GM19240 (cell line): ENCODE measurements at regions not wholly inside any gene's neighbourhood (a gene's known extent, or its start where the extent isn't known, plus 50 kb on each side); places are given as distances from the start of the nearest gene placed in this dataset.

ENCODE experiments used
- DNase-seq: peaks from one replicate; pipeline ENCODE4 v3.0.0; 2011; ENCODE audit warnings: low spot score; ENCODE audit not compliant: insufficient read length

DNA sequence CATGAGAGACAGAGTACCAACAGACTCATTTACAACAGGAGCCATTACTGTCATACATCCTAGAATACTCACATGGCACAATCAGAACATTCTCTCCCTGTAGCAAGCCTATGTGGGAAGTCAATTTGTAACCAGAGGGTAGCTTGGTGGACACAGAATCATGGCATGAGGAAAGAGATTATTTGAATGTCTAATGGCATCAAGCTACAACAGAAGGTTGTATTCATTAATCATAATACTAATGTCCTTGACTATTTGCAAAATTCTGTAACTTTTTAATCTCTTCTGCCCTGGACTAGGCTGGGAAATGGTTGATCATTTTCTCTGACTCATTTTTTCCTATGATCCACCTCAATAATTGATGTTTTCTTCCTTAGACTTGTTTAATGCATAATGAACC lies 345.2 kb upstream of the IL12A start:
- DNase-seq = no peak

DNA sequence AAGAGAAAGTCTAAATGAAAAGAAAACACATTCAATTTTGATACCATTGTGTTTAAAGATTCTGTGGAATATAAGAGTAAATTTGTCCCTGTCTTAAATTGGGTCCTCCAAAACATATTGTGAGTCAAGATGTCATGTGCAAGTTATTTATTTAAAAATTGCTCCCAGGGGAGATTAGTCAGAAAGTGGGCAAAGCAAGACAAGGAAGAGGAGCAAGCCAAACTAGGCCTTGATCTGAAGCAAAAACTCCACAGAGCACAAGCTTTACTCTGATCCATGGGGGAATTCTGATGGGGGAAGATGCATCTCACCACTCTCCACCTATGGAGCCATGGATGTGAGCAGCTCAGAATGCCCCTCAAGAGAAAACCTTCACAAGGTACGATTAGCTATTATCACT lies 342.8 kb upstream of the IL12A start:
- DNase-seq = no peak

DNA sequence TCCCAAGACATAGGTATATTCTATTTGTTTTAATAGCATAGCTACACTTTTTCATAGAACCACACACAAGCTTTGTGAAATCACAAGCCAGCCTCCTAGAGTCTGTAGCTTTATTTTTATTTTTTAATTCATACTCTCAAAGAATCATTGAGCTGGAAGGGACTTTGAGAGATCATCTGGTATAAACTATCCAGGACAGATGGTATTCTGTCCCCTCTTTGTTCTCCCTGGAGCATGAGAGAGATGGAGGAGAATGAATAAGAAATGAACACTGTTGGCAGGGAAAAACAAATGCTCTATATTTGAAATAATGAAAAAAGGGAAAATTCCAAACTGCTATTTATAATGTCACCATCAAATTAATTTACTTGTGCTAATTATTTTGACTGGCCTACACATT lies 338.7 kb upstream of the IL12A start:
- DNase-seq = no peak

DNA sequence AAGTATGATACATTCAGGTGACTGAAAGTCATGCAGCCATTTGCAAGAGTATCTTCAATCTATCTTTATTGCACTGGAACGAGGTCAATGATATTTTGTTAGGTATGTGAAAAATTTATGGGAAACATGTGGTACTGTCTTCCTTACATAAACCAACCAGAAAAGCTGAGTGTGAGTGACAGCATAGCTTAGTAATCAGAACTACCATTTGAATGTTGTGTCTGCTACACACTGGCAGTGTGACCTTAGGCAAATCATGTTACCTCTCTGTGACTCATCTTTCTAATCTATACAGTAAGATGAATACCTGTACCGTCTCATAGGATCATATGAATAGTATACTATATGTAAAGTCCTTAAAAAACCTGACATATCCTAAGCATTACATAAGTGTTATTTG lies 337.9 kb upstream of the IL12A start:
- no peak for DNase-seq

DNA sequence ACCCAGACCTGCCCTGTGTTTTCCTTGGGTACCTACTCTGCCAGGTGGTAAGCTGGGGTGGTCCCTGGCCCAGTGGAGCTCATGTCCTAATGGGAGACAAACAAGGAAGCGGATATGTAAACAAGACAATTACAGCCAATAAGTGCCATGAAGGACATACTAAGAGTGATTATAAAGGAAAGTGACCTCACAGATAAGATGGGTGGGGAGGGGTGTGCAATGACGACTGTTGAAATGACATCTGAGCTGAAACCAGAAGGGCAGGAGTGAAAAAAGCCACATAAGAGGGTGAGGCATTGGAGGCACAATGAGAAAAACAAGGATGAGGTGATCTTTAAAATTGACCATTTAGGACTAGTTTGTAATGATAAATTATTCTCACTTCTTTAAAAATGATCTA lies 336.2 kb upstream of the IL12A start:
- DNase-seq = no peak

DNA sequence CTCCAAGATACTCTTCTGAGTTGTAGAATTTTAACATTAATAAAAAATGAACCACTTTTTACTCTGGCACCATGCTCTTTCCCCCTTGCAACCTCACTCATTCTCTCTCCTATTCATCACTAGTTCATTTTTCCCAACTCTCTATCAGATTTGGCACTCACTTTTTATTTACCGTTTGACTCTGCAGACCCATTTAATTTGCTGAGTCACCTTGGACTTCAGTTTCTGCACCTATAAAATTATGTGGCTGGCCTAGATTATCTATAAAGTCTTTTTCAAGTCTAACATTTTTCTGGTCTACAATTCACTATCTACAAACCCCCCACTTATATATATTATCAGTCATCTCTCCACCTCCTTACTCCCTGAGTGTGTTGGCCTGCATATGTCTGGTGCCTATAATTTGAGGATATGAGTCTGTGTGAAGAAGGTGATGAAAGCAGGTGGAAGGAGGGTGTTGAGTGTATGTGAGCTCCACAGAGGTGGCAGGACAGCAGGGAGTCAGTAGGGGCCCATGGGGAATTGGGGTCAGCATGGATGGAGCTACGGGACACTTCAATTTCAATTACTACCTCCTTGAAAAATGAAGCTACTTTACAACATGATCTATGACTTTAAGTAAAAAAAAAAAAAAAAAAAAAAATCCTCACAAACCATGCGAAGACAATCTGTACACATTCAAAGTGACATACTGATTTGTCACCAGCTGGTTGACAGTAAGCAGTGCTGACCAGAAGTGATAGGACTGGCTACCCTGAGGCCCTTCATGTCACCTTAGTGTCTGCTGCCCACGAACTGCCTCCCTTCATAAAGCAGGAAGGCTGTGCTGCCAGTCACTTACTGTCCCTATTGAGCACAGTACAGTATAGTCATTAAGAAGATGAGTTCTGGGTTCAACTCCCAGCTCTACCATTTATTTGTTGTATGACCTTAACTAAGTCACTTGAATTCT lies 334.2 kb upstream of the IL12A start:
- DNase-seq = no peak

DNA sequence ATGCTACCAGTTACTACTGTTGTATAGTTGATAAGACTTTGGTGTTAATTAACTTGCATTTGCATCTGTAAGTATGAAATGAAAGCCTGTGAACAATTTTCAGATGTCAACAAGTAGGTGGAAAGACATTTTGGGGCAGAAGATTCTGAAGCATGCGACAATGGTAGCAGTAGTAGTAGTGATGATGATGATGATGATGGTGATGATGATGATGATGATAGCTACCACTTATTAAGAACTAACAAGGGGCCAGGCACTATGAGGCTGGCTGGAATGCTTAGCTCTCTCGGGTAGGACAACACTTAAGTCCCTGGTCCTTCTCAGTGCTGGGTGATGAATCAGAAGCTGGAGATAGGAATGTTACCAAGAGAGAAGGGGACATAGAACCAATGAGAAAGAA lies 333.4 kb upstream of the IL12A start:
- DNase-seq = no peak

DNA sequence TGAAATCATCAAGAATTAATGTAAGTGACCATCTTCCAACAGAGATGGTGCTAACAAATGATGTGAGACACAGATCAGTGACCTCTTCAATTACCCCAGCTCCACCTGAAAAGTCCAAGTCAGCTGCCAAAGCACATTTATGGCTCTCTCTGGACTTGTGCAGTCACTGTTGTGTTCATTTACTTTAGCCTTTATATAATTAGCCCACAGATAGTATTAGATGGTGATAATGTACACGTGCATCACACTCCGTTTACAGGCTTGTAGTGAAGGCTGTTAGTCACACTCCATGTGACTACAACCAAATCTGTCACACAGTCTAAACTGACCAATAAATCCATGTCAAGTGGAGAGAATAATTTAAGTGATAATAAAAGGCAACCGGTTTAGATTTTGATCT lies 331.5 kb upstream of the IL12A start:
- DNase-seq = no peak

DNA sequence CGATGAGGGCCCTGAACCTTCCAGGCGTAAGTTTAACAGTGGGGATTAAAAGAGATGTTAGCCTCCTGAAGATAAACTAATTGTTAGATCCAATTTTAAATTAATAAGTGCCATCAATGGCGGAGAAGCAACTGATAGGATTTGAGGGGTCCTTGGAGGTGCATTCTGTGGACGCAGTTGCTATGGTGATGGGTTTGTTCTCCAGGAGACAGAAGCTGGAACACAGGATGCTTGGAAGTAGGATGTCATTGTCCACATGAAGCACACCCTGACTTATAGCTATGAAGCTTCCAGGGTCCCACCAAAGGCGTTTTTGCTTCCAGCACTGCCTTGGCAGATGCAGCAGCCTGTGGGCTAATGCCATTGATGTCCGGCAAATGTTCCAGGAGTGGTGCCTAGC lies 331.0 kb upstream of the IL12A start:
- no peak for DNase-seq

DNA sequence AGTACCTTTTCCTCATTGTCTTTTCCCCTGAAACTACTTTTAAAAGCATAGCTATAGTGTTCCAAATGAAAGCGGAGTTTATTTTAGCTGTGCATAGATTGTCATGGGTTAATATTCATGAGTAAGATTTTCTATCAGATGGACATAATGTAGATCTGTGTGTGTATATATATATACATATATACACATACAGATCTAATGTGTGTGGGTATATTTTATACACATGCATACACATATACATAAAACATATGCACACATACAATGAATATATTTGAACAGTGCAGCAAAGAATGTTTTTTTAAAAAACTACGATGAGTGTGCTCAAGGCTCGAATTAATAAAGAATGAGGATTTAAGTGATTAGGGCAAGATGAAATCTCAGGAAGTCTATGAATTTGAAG lies 328.3 kb upstream of the IL12A start:
- DNase-seq = no peak

DNA sequence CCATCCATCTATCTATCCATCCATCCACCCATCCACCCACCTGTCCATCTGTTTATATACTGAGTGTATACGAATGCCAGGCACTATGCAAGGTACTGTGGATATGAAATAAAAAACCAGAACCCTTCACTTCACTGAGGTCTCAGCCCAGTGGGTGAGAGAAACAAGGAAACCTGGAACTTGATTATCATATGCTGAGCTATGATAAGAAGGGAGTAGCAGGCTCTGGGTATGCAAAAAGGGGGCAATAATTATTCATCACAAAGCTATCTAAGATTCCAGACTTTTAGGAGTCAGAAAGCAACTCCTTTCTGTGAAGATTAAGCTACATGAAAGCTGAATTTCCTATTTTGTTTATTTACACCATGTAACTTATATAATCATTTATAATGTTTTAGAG lies 327.7 kb upstream of the IL12A start:
- no peak for DNase-seq

DNA sequence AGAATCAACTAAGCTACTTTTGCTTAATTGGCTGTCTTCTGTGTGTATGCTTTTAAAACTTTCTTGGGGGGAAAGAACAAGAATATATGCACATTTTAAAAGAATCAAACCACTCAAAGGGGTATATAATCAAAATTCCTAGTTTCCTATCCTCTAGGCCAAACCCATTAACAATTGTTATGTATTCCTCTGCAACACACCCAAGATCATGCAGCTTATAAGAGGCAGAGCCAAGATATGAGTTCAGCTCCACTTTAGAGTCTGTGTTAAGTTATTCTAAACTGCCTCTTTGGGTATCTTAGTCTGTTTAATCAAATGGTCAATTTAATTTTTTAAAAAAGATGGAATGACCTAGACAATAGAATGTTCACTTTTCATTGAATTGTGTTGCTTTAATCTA lies 326.1 kb upstream of the IL12A start:
- DNase-seq = no peak

DNA sequence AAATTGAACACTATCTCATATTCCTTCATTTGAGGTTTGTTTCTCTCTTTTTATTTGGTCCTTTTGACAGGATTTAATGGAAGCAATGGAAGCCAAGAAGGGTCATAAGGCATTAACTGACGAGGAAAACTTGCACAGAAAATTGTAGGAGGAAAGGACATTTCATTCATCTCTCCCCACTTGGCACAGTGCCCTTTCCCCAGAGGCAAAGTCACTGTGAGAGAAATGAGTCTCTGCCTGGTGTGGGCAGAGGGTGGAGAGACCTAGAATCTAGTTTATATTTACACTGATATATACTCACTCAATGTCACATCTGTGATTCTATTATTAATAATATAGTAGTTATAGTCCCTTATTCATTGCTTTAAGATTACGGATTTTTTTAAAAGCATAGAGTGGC lies 324.6 kb upstream of the IL12A start:
- DNase-seq = no peak

DNA sequence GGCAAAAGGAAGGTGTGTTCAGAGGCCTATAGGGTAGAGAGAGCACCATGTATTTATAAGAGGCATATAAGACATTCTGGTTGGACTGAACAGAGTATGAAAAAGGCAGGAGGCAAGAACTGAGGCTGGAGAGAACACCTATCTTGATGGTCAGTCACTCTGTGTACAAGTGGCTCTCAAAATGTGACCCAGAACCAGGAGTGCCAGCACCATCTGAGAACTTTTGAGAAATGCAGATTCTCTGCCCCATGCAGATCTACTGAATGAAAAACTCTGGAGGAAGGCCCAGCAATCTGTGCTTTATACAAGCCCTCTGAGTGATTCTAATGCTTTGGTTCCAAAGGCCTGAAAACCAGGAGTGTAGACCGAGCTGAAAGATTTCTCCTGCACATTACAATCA lies 324.0 kb upstream of the IL12A start:
- no peak for DNase-seq

DNA sequence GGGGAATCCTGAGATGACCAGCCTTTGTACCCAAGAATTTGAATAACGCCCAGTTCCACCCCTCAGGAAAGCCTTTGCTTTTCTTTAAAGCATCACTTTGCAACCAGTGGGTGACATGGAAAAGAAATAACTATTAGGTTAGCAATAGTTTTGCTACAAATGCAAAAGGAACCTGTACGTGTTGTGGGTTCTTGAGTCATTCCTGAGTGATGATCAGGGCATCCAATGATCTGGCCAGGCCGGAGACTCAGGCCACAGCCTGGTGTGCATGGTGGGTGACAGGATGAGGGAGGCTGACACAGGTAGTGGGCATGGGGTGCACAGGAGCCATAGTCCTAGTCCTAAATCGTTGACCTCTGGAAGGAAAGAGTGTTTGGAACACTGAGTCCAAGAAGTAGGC lies 321.4 kb upstream of the IL12A start:
- no peak for DNase-seq

DNA sequence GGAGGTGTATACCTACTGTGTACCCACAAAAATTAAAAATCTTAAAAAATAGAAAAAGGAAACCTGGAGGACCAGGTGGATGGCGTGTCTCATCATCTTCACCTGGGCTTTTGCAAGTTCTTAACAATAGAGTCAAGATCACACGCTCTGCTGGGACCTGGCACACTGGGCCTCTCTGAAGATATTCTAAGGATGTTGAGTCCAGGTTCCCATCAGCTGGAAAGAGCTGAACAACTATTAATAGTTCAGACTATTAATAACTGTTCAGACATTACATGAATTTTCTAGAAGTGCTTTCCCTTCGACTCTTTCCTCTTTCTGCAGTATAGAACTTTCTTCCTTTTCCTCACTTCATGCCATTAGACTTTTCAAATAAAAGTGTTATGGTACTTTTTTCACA lies 320.2 kb upstream of the IL12A start:
- DNase-seq = no peak

DNA sequence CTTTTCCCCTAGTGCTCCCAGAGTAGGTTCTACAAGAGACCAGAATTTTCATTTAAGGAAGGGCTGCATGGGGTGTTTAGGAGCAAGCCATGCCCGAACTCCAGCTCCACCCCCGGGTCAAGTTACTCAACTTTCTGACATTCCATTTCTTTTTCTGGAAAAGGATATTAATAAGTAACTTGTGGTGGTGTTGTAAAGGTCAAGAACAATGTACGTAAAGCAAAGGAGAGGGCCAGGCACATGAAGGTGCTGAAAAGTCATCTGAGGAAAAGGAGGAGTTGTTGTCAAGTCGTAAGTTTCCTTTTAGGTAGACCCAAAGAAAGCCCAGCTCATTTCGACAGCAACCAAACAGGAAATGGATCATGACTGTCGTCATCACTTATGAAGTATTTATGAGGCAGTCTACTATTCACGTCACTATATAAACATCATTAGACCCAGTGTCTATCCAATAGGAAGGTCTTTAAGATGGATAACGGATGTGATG lies 319.6 kb upstream of the IL12A start:
- DNase-seq = no peak

DNA sequence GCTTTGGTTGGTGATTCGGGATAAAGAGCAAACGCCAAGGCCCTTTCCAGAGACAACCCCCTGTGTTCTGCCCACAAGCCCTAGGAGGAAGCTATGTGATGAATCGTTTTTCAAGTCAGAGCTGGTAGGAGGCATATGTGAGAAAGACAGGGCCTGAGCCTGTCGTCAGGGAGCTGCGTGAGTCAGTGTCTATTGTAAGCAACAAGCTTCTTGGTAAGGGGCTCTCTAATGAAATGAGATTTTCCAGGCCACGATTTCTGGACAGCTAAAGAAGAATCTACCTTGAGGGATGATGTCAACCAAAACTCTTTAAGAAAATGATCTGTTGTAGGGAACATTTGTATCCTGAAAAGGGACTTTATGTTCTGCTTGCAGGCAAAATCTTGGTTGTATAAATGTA lies 318.9 kb upstream of the IL12A start:
- DNase-seq = no peak

DNA sequence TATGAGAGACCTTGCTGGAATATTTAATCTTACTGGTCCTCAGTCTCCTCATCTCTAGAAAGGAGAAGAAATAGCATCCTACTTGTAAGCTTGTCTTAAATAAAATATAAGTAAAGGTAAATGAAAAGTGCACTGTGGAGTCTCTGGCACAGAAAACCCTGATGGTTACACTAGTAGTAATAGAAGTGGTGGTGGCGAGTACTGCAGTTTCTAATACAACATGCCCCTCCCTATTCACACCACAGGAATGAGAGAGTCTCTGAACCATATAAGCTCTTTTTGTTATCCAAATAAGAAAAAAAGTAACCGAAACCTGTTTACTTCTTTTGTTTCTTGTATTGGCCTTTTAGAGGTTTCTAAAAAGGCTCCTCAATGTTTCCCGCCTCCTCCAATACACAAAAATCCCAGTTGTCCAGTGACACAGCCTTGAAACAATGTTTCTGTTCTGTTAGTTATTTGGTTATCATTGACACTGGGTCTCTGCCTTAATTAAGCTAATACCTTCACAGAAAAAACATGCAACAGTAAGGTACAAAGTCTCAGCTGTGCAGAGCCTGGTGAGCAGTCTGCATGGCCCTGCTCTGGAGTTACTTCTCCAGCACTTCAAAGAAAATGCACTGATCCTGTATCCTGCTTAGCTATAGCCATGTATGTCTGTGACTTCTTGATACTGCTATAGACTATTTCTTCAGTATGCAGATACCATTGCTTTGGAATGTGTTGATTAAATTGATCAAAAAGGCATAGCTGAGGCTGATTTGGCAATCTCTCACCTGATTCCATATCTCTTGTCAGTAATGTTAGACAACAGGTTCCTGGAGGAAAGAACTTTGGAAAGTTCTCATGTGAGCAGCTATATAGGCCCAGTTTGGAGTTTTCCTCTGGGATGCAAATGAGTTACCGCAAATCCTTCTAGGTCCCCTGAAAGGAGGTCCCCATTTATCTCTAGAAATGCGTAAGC lies 315.6 kb upstream of the IL12A start:
- DNase-seq = no peak

DNA sequence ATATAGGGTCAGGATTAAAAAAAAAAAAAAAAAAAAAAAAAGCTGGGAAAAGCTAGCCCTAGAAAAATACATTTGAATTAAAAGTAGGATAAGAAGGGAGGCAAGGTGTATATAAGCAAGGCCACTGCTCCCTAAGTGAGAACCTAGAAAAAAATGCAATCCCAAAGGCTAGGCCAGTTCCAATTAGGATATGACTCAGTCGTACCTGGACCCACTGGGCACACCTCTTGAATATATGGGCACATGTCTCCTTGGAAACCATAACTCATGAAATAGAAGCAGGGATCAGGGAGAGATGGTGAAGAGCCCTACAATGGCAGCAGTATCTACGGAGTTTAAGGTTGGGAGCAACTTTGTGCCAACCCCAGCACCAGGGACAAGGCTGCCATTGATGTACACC lies 314.1 kb upstream of the IL12A start:
- no peak for DNase-seq

DNA sequence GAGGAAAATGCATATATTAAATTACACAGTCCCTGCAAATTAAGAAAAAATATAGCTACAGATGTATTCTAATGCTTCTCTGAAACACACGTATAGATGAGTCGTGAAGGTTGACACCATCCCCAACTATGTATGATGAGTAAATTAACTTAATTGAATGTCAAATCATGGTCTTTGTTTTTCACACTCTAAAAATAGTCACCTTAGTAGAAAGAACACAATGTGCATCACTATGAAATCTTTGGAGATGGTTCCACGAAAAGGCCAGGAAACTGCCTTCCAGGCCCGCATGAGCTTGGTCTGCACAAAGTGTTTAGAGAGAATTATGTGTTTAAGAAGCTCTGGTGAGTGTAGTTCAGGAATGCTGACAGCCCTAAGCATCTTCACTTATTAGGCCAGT lies 313.4 kb upstream of the IL12A start:
- DNase-seq = no peak

DNA sequence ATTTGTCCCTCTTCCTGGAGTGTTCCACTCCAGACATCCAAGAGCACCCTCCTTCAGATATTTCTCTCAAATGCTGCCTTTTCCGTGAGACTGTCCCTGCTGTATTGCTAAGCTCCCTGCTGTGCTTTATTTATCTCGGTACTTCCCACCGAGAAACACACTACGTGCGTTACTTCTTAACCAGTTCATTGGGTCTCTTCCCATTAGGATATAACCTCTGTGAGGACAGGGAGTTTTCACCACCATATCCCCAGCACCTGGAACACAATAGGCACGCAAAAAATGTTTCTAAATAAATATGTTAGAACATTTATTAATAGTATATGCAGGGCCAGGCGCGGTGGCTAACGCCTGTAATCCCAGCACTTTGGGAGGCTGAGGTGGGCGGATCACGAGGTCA lies 308.7 kb upstream of the IL12A start:
- DNase-seq = no peak
